H1 (cell line): ENCODE measurements at regions not wholly inside any gene's neighbourhood (a gene's known extent, or its start where the extent isn't known, plus 50 kb on each side); places are given as distances from the start of the nearest gene placed in this dataset.

Experiments used
- CTCF ChIA-PET: fragments of 300-600 bp; sonication (Branson Sonifier 250); formaldehyde crosslinking; loops from one replicate; lab custom pipeline; 2021; ENCODE audit not compliant: partially characterized antibody; lab: Charles Lee
- POLR2A ChIA-PET: fragments of 300-600 bp; sonication (Branson Sonifier 250); formaldehyde crosslinking; loops from one replicate; lab custom pipeline; 2021; ENCODE audit warnings: inconsistent platforms; ENCODE audit not compliant: partially characterized antibody; lab: Charles Lee
- DNase-seq, 2 experiments: peaks; one replicate each; pipeline versions ENCODE4 v3.0.0 to v3.0.0-alpha.2; 2010 to 2022; ENCODE audit warnings: low spot score in 2 of 2, low read depth in 1 of 2, mixed read lengths in 1 of 2
- FAIRE-seq: peaks from 2 replicates; lab custom pipeline; 2011; peaks lifted over from hg19 to GRCh38; lab: Jason Lieb, UNC
- H2AFZ ChIP-seq: 2 replicates; pipeline ENCODE4 v1.8.1; 2012; ENCODE audit warnings: low read length, inconsistent platforms
- H2AK5ac ChIP-seq: 2 replicates; pipeline ENCODE4 v1.6.1; 2013; ENCODE audit warnings: low read depth, low read length
- H2BK120ac ChIP-seq: replicated peaks from 2 replicates; pipeline ENCODE3; 2013; ENCODE audit warnings: low read depth, low read length, inconsistent platforms
- H2BK12ac ChIP-seq: 2 replicates; pipeline ENCODE4 v1.6.1; 2013; ENCODE audit warnings: low read depth, low read length
- H2BK15ac ChIP-seq: 2 replicates; pipeline ENCODE4 v1.6.1; 2013; ENCODE audit warnings: low read length
- H2BK20ac ChIP-seq: 2 replicates; pipeline ENCODE4 v1.6.1; 2013; ENCODE audit warnings: low read length
- H2BK5ac ChIP-seq: 2 replicates; pipeline ENCODE4 v1.6.1; 2013; ENCODE audit warnings: low read depth, low read length
- H3K14ac ChIP-seq: 2 replicates; pipeline ENCODE4 v1.6.1; 2013; ENCODE audit warnings: inconsistent platforms; ENCODE audit not compliant: insufficient read length
- H3K18ac ChIP-seq: 2 replicates; pipeline ENCODE4 v1.6.1; 2013; ENCODE audit warnings: low read length; ENCODE audit errors: extremely low read depth
- H3K23ac ChIP-seq: 2 replicates; pipeline ENCODE4 v1.6.1; 2013; ENCODE audit warnings: inconsistent platforms; ENCODE audit not compliant: insufficient read length
- H3K23me2 ChIP-seq: 2 replicates; pipeline ENCODE4 v1.6.1; 2013; ENCODE audit warnings: low read depth, low read length
- H3K27ac ChIP-seq: 2 replicates; pipeline ENCODE4 v1.6.1; 2011; ENCODE audit warnings: low read depth, low read length, inconsistent platforms
- H3K27me3 ChIP-seq, 4 experiments: replicated peaks in 1 of 4; 1 replicate in 1 of 4; 2 replicates in 3 of 4; pipeline versions ENCODE4 v1.6.1 to v1.8.1; 2011 to 2013; ENCODE audit warnings: low read length in 3 of 4, mild to moderate bottlenecking in 3 of 4, inconsistent platforms in 2 of 4, mixed read lengths in 2 of 4, moderate library complexity in 1 of 4; ENCODE audit not compliant: control insufficient read depth in 3 of 4, insufficient read depth in 3 of 4; ENCODE audit errors: extremely low read depth in 1 of 4
- H3K36me3 ChIP-seq, 4 experiments: 2 replicates each; pipeline versions ENCODE4 v1.6.1 to v1.8.1; 2011 to 2013; ENCODE audit warnings: mild to moderate bottlenecking in 4 of 4, low read length in 3 of 4, moderate library complexity in 2 of 4, control low read depth in 1 of 4, inconsistent platforms in 1 of 4; ENCODE audit not compliant: insufficient read depth in 4 of 4, control insufficient read depth in 2 of 4
- H3K4ac ChIP-seq: replicated peaks from 2 replicates; pipeline ENCODE3; 2013; ENCODE audit warnings: low read length, low read depth, mixed read lengths, inconsistent platforms; ENCODE audit not compliant: insufficient read length
- H3K4me1 ChIP-seq, 4 experiments: replicated peaks in 1 of 4; 1 replicate in 1 of 4; 2 replicates in 3 of 4; pipeline versions ENCODE4 v1.6.1 to v1.8.1; 2011 to 2013; ENCODE audit warnings: low read length in 3 of 4, inconsistent platforms in 2 of 4, mixed read lengths in 1 of 4; ENCODE audit not compliant: insufficient read depth in 4 of 4, control insufficient read depth in 3 of 4
- H3K4me2 ChIP-seq, 2 experiments: 2 replicates each; pipeline versions ENCODE4 v1.6.1 to v1.8.1; 2011 to 2013; ENCODE audit warnings: low read depth in 2 of 2, low read length in 2 of 2, control low read depth in 1 of 2, inconsistent platforms in 1 of 2, mild to moderate bottlenecking in 1 of 2; ENCODE audit not compliant: insufficient read depth in 1 of 2
- H3K4me3 ChIP-seq, 4 experiments: fragments of 200-600, 300-600 bp in 1 of 4; sonication (generic), shearing (Covaris generic), sonication (Bioruptor Twin) in 1 of 4; 2 replicates each; pipeline versions ENCODE4 v1.5.1 to v1.8.1; 2011 to 2016; ENCODE audit warnings: low read length in 4 of 4, low read depth in 3 of 4, control low read depth in 2 of 4, inconsistent platforms in 2 of 4, mild to moderate bottlenecking in 2 of 4, mixed read lengths in 1 of 4, moderate library complexity in 1 of 4; ENCODE audit not compliant: insufficient read depth in 2 of 4; ENCODE audit errors: extremely low read depth in 1 of 4
- H3K56ac ChIP-seq: replicated peaks from 2 replicates; pipeline ENCODE3; 2013; ENCODE audit warnings: low read depth, mild to moderate bottlenecking, mixed read lengths, low read length, inconsistent platforms; ENCODE audit not compliant: insufficient read length
- H3K79me1 ChIP-seq: 2 replicates; pipeline ENCODE4 v1.6.1; 2013; ENCODE audit warnings: low read depth, low read length, control low read depth
- H3K79me2 ChIP-seq, 2 experiments: 2 replicates each; pipeline versions ENCODE4 v1.6.1 to v1.8.1; 2012 to 2013; ENCODE audit warnings: low read length in 2 of 2, mild to moderate bottlenecking in 2 of 2, inconsistent platforms in 1 of 2; ENCODE audit not compliant: insufficient read depth in 2 of 2, control insufficient read depth in 1 of 2
- H3K9ac ChIP-seq, 4 experiments: replicated peaks in 1 of 4; 1 replicate in 1 of 4; 2 replicates in 3 of 4; pipeline versions ENCODE4 v1.6.1 to v1.8.1; 2011 to 2013; ENCODE audit warnings: low read depth in 3 of 4, low read length in 3 of 4, control low read depth in 2 of 4, mild to moderate bottlenecking in 2 of 4, moderate library complexity in 2 of 4, inconsistent platforms in 1 of 4; ENCODE audit errors: extremely low read depth in 1 of 4
- H3K9me3 ChIP-seq, 2 experiments: 2 replicates each; pipeline versions ENCODE4 v1.6.1 to v1.8.1; 2012 to 2013; ENCODE audit warnings: mild to moderate bottlenecking in 2 of 2, moderate library complexity in 2 of 2, control low read depth in 1 of 2, inconsistent platforms in 1 of 2, low read depth in 1 of 2, low read length in 1 of 2, mixed read lengths in 1 of 2; ENCODE audit not compliant: insufficient read depth in 2 of 2
- H4K20me1 ChIP-seq, 2 experiments: replicated peaks in 1 of 2; 2 replicates each; pipeline versions ENCODE3 to v1.8.1; 2011 to 2013; ENCODE audit warnings: inconsistent platforms in 2 of 2, low read length in 2 of 2, mild to moderate bottlenecking in 1 of 2; ENCODE audit not compliant: insufficient read depth in 2 of 2, control insufficient read depth in 1 of 2
- H4K5ac ChIP-seq: 2 replicates; pipeline ENCODE4 v1.6.1; 2013; ENCODE audit warnings: low read length, low read depth, mixed read lengths, inconsistent platforms; ENCODE audit not compliant: insufficient read length
- H4K8ac ChIP-seq: 2 replicates; pipeline ENCODE4 v1.8.0; 2013; ENCODE audit warnings: mild to moderate bottlenecking, moderate library complexity, low read length, inconsistent platforms; ENCODE audit not compliant: insufficient read depth; ENCODE audit errors: extremely low read depth
- H4K91ac ChIP-seq: replicated peaks from 2 replicates; pipeline ENCODE3; 2013; ENCODE audit warnings: low read length, mixed read lengths, inconsistent platforms; ENCODE audit not compliant: insufficient read length
- ASH2L ChIP-seq: fragments of 200-600, 300-600 bp; sonication (generic); IDR thresholded peaks from one replicate; pipeline ENCODE4 v1.7.1; 2017; ENCODE audit warnings: low read length
- CREB1 ChIP-seq: IDR thresholded peaks from 2 replicates; pipeline ENCODE4 v1.6.1; 2012; ENCODE audit warnings: inconsistent platforms
- CTCF ChIP-seq, 3 experiments: IDR thresholded peaks; 1 replicate in 2 of 3; 2 replicates in 1 of 3; pipeline versions ENCODE4 v1.5.1 to v1.6.1; 2011; ENCODE audit warnings: low read length in 3 of 3, mild to moderate bottlenecking in 3 of 3, inconsistent platforms in 2 of 3, low read depth in 1 of 3, moderate library complexity in 1 of 3; ENCODE audit not compliant: insufficient read depth in 1 of 3; ENCODE audit errors: control extremely low read depth in 1 of 3
- NANOG ChIP-seq: IDR thresholded peaks from 2 replicates; pipeline ENCODE4 v1.6.1; 2011; ENCODE audit warnings: low read length, low read depth, mild to moderate bottlenecking, inconsistent platforms; ENCODE audit not compliant: insufficient read depth, poor library complexity, severe bottlenecking
- POU5F1 ChIP-seq: IDR thresholded peaks from 2 replicates; pipeline ENCODE4 v1.6.1; 2011; ENCODE audit warnings: low read depth, mild to moderate bottlenecking, low read length, moderate library complexity
- RBBP5 ChIP-seq: IDR thresholded peaks from 2 replicates; pipeline ENCODE4 v1.7.1; 2012; ENCODE audit warnings: low read depth, mild to moderate bottlenecking, inconsistent platforms, low read length, moderate library complexity, borderline replicate concordance
- SIX5 ChIP-seq: IDR thresholded peaks from 2 replicates; pipeline ENCODE4 v1.6.1; 2011; ENCODE audit warnings: mild to moderate bottlenecking, low read depth, low read length
- TAF1 ChIP-seq: IDR thresholded peaks from 2 replicates; pipeline ENCODE4 v1.6.1; 2011; ENCODE audit warnings: mild to moderate bottlenecking, low read depth, low read length

GRCh38 chr13:37168926-37169325, 63.5 kb upstream of the CSNK1A1L start:
- Histone ChIP-seq H2BK5ac (no peak overlapping the region), H2BK15ac (no peak overlapping the region), H3K4me3 (no peak overlapping the region), H3K36me3 (no peaks in the 10 kb centered on the region), H3K23me2 (no peaks in the 10 kb centered on the region; the same call in 1 of the 2 replicates), H3K9ac (no peak overlapping the region), H2BK12ac (no peak overlapping the region), H3K79me2 (no peaks in the 10 kb centered on the region), H4K20me1 (no peaks in the 10 kb centered on the region), H3K56ac (no peak overlapping the region), H3K14ac (no peak overlapping the region), H4K91ac (no peak overlapping the region), H3K79me1 (no peaks in the 10 kb centered on the region), H3K4me2 (no peak overlapping the region), H3K4ac (no peak overlapping the region), H3K9me3 (no peaks in the 10 kb centered on the region), H2BK120ac (no peak overlapping the region), H4K8ac (no peak overlapping the region), H3K23ac (no peak overlapping the region), H4K5ac (no peak overlapping the region), H3K4me1 (peaks cover 0 to 4% (median 1%) of the 10 kb centered on the region in 4 experiments; a peak in 4 of 7 replicates), H2AFZ (peak overlapping the region; percentile 54; the same call in 1 of the 2 replicates)
- FAIRE-seq, result no peak
- POLR2A ChIA-PET, result no interaction called here
- TF ChIP-seq NANOG (no peak), TAF1 (no peak), CTCF (IDR thresholded peaks at IDR 0.05; ENCODE audit: control extremely low read depth in 1 of 3, insufficient read depth in 1 of 3, low read depth in 1 of 3, low read length in 3 of 3) (no peak), SIX5 (no peak), RBBP5 (no peak), CREB1 (no peak), ASH2L (no peak), POU5F1 (no peak)
- TF ChIP-seq, all 59 proteins: peak for 0
- Histone ChIP-seq H3K27ac (no peak overlapping the region), H3K18ac (no peak overlapping the region), H2AK5ac (no peak overlapping the region), H3K27me3 (no peaks in the 10 kb centered on the region), H2BK20ac (no peak overlapping the region)
- CTCF ChIA-PET, result no interaction called here
- DNase-seq, result no peak
